GM19452 (cell line): ENCODE measurements at regions not wholly inside any gene's neighbourhood (a gene's known extent, or its start where the extent isn't known, plus 50 kb on each side); places are given as distances from the start of the nearest gene placed in this dataset.
"Not testable (repeated sequence)": the region's sequence is repeated elsewhere in the genome, so short reads cannot be mapped to it uniquely, and the experiment has no call there.

Experiments used
- ATAC-seq: cut with Tn5 transposase; IDR thresholded peaks from one replicate; pipeline ENCODE4 v1.9.1; 2021; ENCODE audit not compliant: unreplicated experiment

GRCh38 chr11:97905101-97905500 lies 1115.6 kb upstream of the CNTN5 start:
- no peak for ATAC-seq

GRCh38 chr11:97905671-97906070 lies 1115.1 kb upstream of the CNTN5 start:
- ATAC-seq, result no peak

- ATAC-seq, result no peak
Observed at GRCh38 chr11:97908354-97908753, 1112.4 kb upstream of the CNTN5 start.

- ATAC-seq, result no peak
Observed at GRCh38 chr11:97909614-97910399, 1110.9 kb upstream of the CNTN5 start.

GRCh38 chr11:97912629-97913028 lies 1108.1 kb upstream of the CNTN5 start:
- ATAC-seq, result no peak

- not testable (repeated sequence) for ATAC-seq
Observed at GRCh38 chr11:97922933-97923332, 1097.8 kb upstream of the CNTN5 start.

- ATAC-seq, result no peak
Observed at GRCh38 chr11:97934572-97935208, 1086.1 kb upstream of the CNTN5 start.

GRCh38 chr11:97937501-97937900 lies 1083.2 kb upstream of the CNTN5 start:
- ATAC-seq, result no peak

- no peak for ATAC-seq
Observed at GRCh38 chr11:97938789-97939188, 1082.0 kb upstream of the CNTN5 start.

- ATAC-seq, result no peak
Observed at GRCh38 chr11:97943493-97943892, 1077.3 kb upstream of the CNTN5 start.

GRCh38 chr11:97948793-97949192 lies 1072.0 kb upstream of the CNTN5 start:
- ATAC-seq, result no peak

GRCh38 chr11:97955595-97955994 lies 1065.2 kb upstream of the CNTN5 start:
- no peak for ATAC-seq

GRCh38 chr11:97956904-97957303 lies 1063.8 kb upstream of the CNTN5 start:
- no peak for ATAC-seq

GRCh38 chr11:97961431-97961830 lies 1059.3 kb upstream of the CNTN5 start:
- ATAC-seq, result no peak

- no peak for ATAC-seq
Observed at GRCh38 chr11:97962758-97963157, 1058.0 kb upstream of the CNTN5 start.

- ATAC-seq, result no peak
Observed at GRCh38 chr11:97963528-97964331, 1057.0 kb upstream of the CNTN5 start.

- ATAC-seq, result no peak
Observed at GRCh38 chr11:97964332-97965004, 1056.3 kb upstream of the CNTN5 start.

- no peak for ATAC-seq
Observed at GRCh38 chr11:97965849-97966646, 1054.7 kb upstream of the CNTN5 start.

GRCh38 chr11:97966901-97967300 lies 1053.8 kb upstream of the CNTN5 start:
- ATAC-seq, result no peak

GRCh38 chr11:97968071-97968470 lies 1052.7 kb upstream of the CNTN5 start:
- ATAC-seq, result no peak
